ENCODE measurements at regions not wholly inside any gene's neighbourhood (a gene's known extent, or its start where the extent isn't known, plus 50 kb on each side); places are given as distances from the start of the nearest gene placed in this dataset.

GRCh38 chr2:65688141-65688886 is 255.9 kb upstream of the SPRED2 start:
- DNase-seq (ENCODE audit: low read depth) = no peak

GRCh38 chr2:65687614-65688013 is 255.2 kb upstream of the SPRED2 start:
- DNase-seq (ENCODE audit: low read depth) = no peak

GRCh38 chr2:65686928-65687521 is 254.6 kb upstream of the SPRED2 start:
- no peak for DNase-seq (ENCODE audit: low read depth)

GRCh38 chr2:65681503-65681902 is 249.1 kb upstream of the SPRED2 start:
- no peak for DNase-seq (ENCODE audit: low read depth)

- DNase-seq (ENCODE audit: low read depth) = no peak
Observed at GRCh38 chr2:65678779-65679391, 246.5 kb upstream of the SPRED2 start.

- DNase-seq (ENCODE audit: low read depth) = peak; percentile 13
Observed at GRCh38 chr2:65675350-65675749, 243.0 kb upstream of the SPRED2 start.

- DNase-seq (ENCODE audit: low read depth) = no peak
Observed at GRCh38 chr2:65671670-65672242, 239.4 kb upstream of the SPRED2 start.

GRCh38 chr2:65669574-65669973 is 237.2 kb upstream of the SPRED2 start:
- DNase-seq (ENCODE audit: low read depth) = no peak

- DNase-seq (ENCODE audit: low read depth) = no peak
Observed at GRCh38 chr2:65668744-65669143, 236.3 kb upstream of the SPRED2 start.

- peak; percentile 83 for DNase-seq (ENCODE audit: low read depth)
Observed at GRCh38 chr2:65666156-65666725, 233.8 kb upstream of the SPRED2 start.

GRCh38 chr2:65664931-65665330 is 232.5 kb upstream of the SPRED2 start:
- no peak for DNase-seq (ENCODE audit: low read depth)

GRCh38 chr2:65663831-65664407 is 231.5 kb upstream of the SPRED2 start:
- no peak for DNase-seq (ENCODE audit: low read depth)

- DNase-seq (ENCODE audit: low read depth) = peak; percentile 70
Observed at GRCh38 chr2:65662654-65663432, 230.4 kb upstream of the SPRED2 start.

- DNase-seq (ENCODE audit: low read depth) = peak; percentile 32
Observed at GRCh38 chr2:65661980-65662653, 229.7 kb upstream of the SPRED2 start.

- no peak for DNase-seq (ENCODE audit: low read depth)
Observed at GRCh38 chr2:65660340-65660739, 227.9 kb upstream of the SPRED2 start.

- DNase-seq (ENCODE audit: low read depth) = peak; percentile 40
Observed at GRCh38 chr2:65658881-65659280, 226.5 kb upstream of the SPRED2 start.

- no peak for DNase-seq (ENCODE audit: low read depth)
Observed at GRCh38 chr2:65658266-65658665, 225.9 kb upstream of the SPRED2 start.

GRCh38 chr2:65656160-65656718 is 223.8 kb upstream of the SPRED2 start:
- DNase-seq (ENCODE audit: low read depth) = no peak

GRCh38 chr2:65655000-65655399 is 222.6 kb upstream of the SPRED2 start:
- DNase-seq (ENCODE audit: low read depth) = no peak

- DNase-seq (ENCODE audit: low read depth) = no peak
Observed at GRCh38 chr2:65654496-65654895, 222.1 kb upstream of the SPRED2 start.

All from RPMI7951 (cell line).